ENCODE measurements at regions not wholly inside any gene's neighbourhood (a gene's known extent, or its start where the extent isn't known, plus 50 kb on each side); places are given as distances from the start of the nearest gene placed in this dataset.

- DNase-seq: no peak
These were observed 209.1 kb downstream of the ERMARD start for GRCh38 chr6:169960521-169960885.

- no peak for DNase-seq
These were observed 208.6 kb downstream of the ERMARD start for GRCh38 chr6:169960003-169960344.

- DNase-seq: no peak
These were observed 207.9 kb downstream of the ERMARD start for GRCh38 chr6:169959136-169960002.

GRCh38 chr6:169958510-169958909 lies 207.1 kb downstream of the ERMARD start:
- DNase-seq: no peak

GRCh38 chr6:169957351-169957963 lies 206.0 kb downstream of the ERMARD start:
- DNase-seq: no peak

GRCh38 chr6:169956580-169956979 lies 205.2 kb downstream of the ERMARD start:
- DNase-seq: no peak

- DNase-seq: no peak
These were observed 204.5 kb downstream of the ERMARD start for GRCh38 chr6:169955731-169956437.

- no peak for DNase-seq
These were observed 203.6 kb downstream of the ERMARD start for GRCh38 chr6:169954977-169955376.

GRCh38 chr6:169953686-169954085 lies 202.3 kb downstream of the ERMARD start:
- no peak for DNase-seq

- DNase-seq: no peak
These were observed 199.1 kb downstream of the ERMARD start for GRCh38 chr6:169950558-169950957.

- DNase-seq: no peak
These were observed 198.2 kb downstream of the ERMARD start for GRCh38 chr6:169949511-169950097.

- no peak for DNase-seq
These were observed 195.5 kb downstream of the ERMARD start for GRCh38 chr6:169946971-169947370.

GRCh38 chr6:169945117-169945516 lies 193.7 kb downstream of the ERMARD start:
- no peak for DNase-seq

- DNase-seq: no peak
These were observed 193.0 kb downstream of the ERMARD start for GRCh38 chr6:169944415-169944814.

GRCh38 chr6:169944061-169944337 lies 192.6 kb downstream of the ERMARD start:
- DNase-seq: no peak

GRCh38 chr6:169943241-169944060 lies 192.0 kb downstream of the ERMARD start:
- DNase-seq: no peak

GRCh38 chr6:169942173-169942572 lies 190.8 kb downstream of the ERMARD start:
- no peak for DNase-seq

GRCh38 chr6:169940481-169941271 lies 189.3 kb downstream of the ERMARD start:
- no peak for DNase-seq

- no peak for DNase-seq
These were observed 188.2 kb downstream of the ERMARD start for GRCh38 chr6:169939554-169940164.

- no peak for DNase-seq
These were observed 187.3 kb downstream of the ERMARD start for GRCh38 chr6:169938731-169939130.

- no peak for DNase-seq
These were observed 186.9 kb downstream of the ERMARD start for GRCh38 chr6:169938262-169938701.

Measured in fibroblast of upper back skin (primary cell).